ENCODE measurements at regions not wholly inside any gene's neighbourhood (a gene's known extent, or its start where the extent isn't known, plus 50 kb on each side); places are given as distances from the start of the nearest gene placed in this dataset.

- no peaks in the 10 kb centered on the region for H4K20me1 ChIP-seq (ENCODE audit: insufficient read depth)
- no peaks in the 10 kb centered on the region for H3K36me3 ChIP-seq (replicated peaks in 1 of 2; ENCODE audit: control insufficient read depth in 1 of 2, insufficient read depth in 2 of 2, low read length in 1 of 2)
- no peaks in the 10 kb centered on the region for H3F3A ChIP-seq (replicated peaks; ENCODE audit: insufficient read depth)
- 32% methylated on average over 4 of the region's 4 CpGs for WGBS (ENCODE audit: low lambda C conversion rate)
- H3K4me1 ChIP-seq (ENCODE audit: control insufficient read depth in 1 of 2, insufficient read depth in 2 of 2, low read depth in 1 of 2, low read length in 1 of 2): no peaks in the 10 kb centered on the region
- no peaks in the 10 kb centered on the region; the same call in 1 of the 2 replicates for H3K27me3 ChIP-seq (ENCODE audit: insufficient read depth)
- TF ChIP-seq EZH2phosphoT487 (IDR thresholded peaks at IDR 0.05; ENCODE audit: borderline replicate concordance, low read depth): no peak
- no peak for TF ChIP-seq YY1 (IDR thresholded peaks at IDR 0.05; ENCODE audit: low read depth)
- no peak for TF ChIP-seq MXI1 (IDR thresholded peaks at IDR 0.05; ENCODE audit: low read depth, low read length)
- TF ChIP-seq TEAD4 (IDR thresholded peaks at IDR 0.05; ENCODE audit: borderline replicate concordance, insufficient read depth): no peak
- no peak for TF ChIP-seq FOXM1 (IDR thresholded peaks at IDR 0.05; ENCODE audit: low read depth)
- no peak for TF ChIP-seq RCOR1 (IDR thresholded peaks at IDR 0.05; ENCODE audit: low read length)
- TF ChIP-seq GABPA (IDR thresholded peaks at IDR 0.05; ENCODE audit: low read depth): no peak
- TF ChIP-seq CTCF (IDR thresholded peaks at IDR 0.05): no peak
- no peak for TF ChIP-seq NFIC (IDR thresholded peaks at IDR 0.05; ENCODE audit: borderline replicate concordance)
- no peak for TF ChIP-seq RAD21 (IDR thresholded peaks at IDR 0.05; ENCODE audit: low read length)
- no peak for TF ChIP-seq GATA2 (CRISPR knock-in tag; IDR thresholded peaks at IDR 0.05)
- TF ChIP-seq USF2 (IDR thresholded peaks at IDR 0.05; ENCODE audit: borderline replicate concordance, low read depth, low read length): no peak
- TF ChIP-seq FOSL2 (IDR thresholded peaks at IDR 0.05; ENCODE audit: borderline replicate concordance, low read depth): no peak
- no peak for TF ChIP-seq CHD2 (IDR thresholded peaks at IDR 0.05; ENCODE audit: low read length, partially characterized antibody)
- TF ChIP-seq RXRA (IDR thresholded peaks at IDR 0.05; ENCODE audit: borderline replicate concordance, low read depth): no peak
- ChIA-PET CTCF (interaction anchor here (1.1 kb wide), 1 partner anchor 24 kb away, joined by 3 read pairs; no protein-coding TSS in a partner anchor), POLR2A (no interaction called here)
- H3K4me2 ChIP-seq: no peak overlapping the region
- H3K27ac ChIP-seq (ENCODE audit: low read depth in 2 of 2, low read length in 1 of 2): no peak overlapping the region
- no peak overlapping the region for H2AFZ ChIP-seq (ENCODE audit: low read depth)
- no peak overlapping the region for H3K4me3 ChIP-seq (ENCODE audit: low read depth in 2 of 2, low read length in 1 of 2)
- no peak for DNase-seq
- H3K9ac ChIP-seq: no peak overlapping the region
- no peaks in the 10 kb centered on the region for H3K9me2 ChIP-seq
- no peaks in the 10 kb centered on the region for H3K79me2 ChIP-seq (ENCODE audit: insufficient read depth)
- H3K9me3 ChIP-seq: no peaks in the 10 kb centered on the region
Observed at GRCh38 chr12:47556261-47557030, 149.4 kb downstream of the RPAP3 start.

All from SK-N-SH (cell line).